ENCODE measurements at regions not wholly inside any gene's neighbourhood (a gene's known extent, or its start where the extent isn't known, plus 50 kb on each side); places are given as distances from the start of the nearest gene placed in this dataset.

- no peak for TF ChIP-seq EGR1 (IDR thresholded peaks at IDR 0.05)
- no peak for TF ChIP-seq TCF12 (IDR thresholded peaks at IDR 0.05; ENCODE audit: low read depth)
- TF ChIP-seq REST (IDR thresholded peaks at IDR 0.05; ENCODE audit: low read depth): no peak
- TF ChIP-seq, protein P1, sequence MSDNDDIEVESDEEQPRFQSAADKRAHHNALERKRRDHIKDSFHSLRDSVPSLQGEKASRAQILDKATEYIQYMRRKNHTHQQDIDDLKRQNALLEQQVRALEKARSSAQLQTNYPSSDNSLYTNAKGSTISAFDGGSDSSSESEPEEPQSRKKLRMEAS (IDR thresholded peaks at IDR 0.05): no peak
- no peak for TF ChIP-seq TAF1 (IDR thresholded peaks at IDR 0.05; ENCODE audit: low read depth)
- TF ChIP-seq RAD21 (IDR thresholded peaks at IDR 0.05; ENCODE audit: low read depth): no peak
- no peak for TF ChIP-seq USF1 (IDR thresholded peaks at IDR 0.05)
- no peak for TF ChIP-seq TEAD4 (IDR thresholded peaks at IDR 0.05)
- TF ChIP-seq NFIC (IDR thresholded peaks at IDR 0.05): no peak
- TF ChIP-seq ZBTB7A (IDR thresholded peaks at IDR 0.05; ENCODE audit: low read depth): no peak
These were observed 627.6 kb upstream of the PCDH9 start for GRCh38 chr13:67857581-67858310.

- TF ChIP-seq CEBPB (IDR thresholded peaks at IDR 0.05): no peak
- no peak for TF ChIP-seq NFIC (IDR thresholded peaks at IDR 0.05)
- no peak for TF ChIP-seq ZBTB7A (IDR thresholded peaks at IDR 0.05; ENCODE audit: low read depth)
- no peak for TF ChIP-seq USF1 (IDR thresholded peaks at IDR 0.05)
- TF ChIP-seq TEAD4 (IDR thresholded peaks at IDR 0.05): no peak
- TF ChIP-seq, protein P1 (IDR thresholded peaks at IDR 0.05): no peak
- no peak for TF ChIP-seq EP300 (IDR thresholded peaks at IDR 0.05; ENCODE audit: borderline replicate concordance)
- TF ChIP-seq TCF12 (IDR thresholded peaks at IDR 0.05; ENCODE audit: low read depth): no peak
- TF ChIP-seq RAD21 (IDR thresholded peaks at IDR 0.05; ENCODE audit: low read depth): no peak
- TF ChIP-seq CREB1 (IDR thresholded peaks at IDR 0.05; ENCODE audit: low read depth): no peak
- TF ChIP-seq REST (IDR thresholded peaks at IDR 0.05; ENCODE audit: low read depth): no peak
- TF ChIP-seq YY1 (IDR thresholded peaks at IDR 0.05; ENCODE audit: low read depth): no peak
- no peak for TF ChIP-seq EGR1 (IDR thresholded peaks at IDR 0.05)
These were observed 626.8 kb upstream of the PCDH9 start for GRCh38 chr13:67856955-67857354.

- TF ChIP-seq REST (IDR thresholded peaks at IDR 0.05; ENCODE audit: low read depth): no peak
- TF ChIP-seq TEAD4 (IDR thresholded peaks at IDR 0.05): no peak
- TF ChIP-seq YY1 (IDR thresholded peaks at IDR 0.05; ENCODE audit: low read depth): no peak
- TF ChIP-seq, protein P1 (IDR thresholded peaks at IDR 0.05): no peak
- no peak for TF ChIP-seq TAF1 (IDR thresholded peaks at IDR 0.05; ENCODE audit: low read depth)
- no peak for TF ChIP-seq EGR1 (IDR thresholded peaks at IDR 0.05)
- no peak for TF ChIP-seq USF1 (IDR thresholded peaks at IDR 0.05)
- no peak for TF ChIP-seq RAD21 (IDR thresholded peaks at IDR 0.05; ENCODE audit: low read depth)
- no peak for TF ChIP-seq NFIC (IDR thresholded peaks at IDR 0.05)
- TF ChIP-seq FOXM1 (IDR thresholded peaks at IDR 0.05; ENCODE audit: borderline replicate concordance, low read depth): no peak
- TF ChIP-seq CREB1 (IDR thresholded peaks at IDR 0.05; ENCODE audit: low read depth): no peak
- TF ChIP-seq TCF12 (IDR thresholded peaks at IDR 0.05; ENCODE audit: low read depth): no peak
- no peak for TF ChIP-seq EP300 (IDR thresholded peaks at IDR 0.05; ENCODE audit: borderline replicate concordance)
- no peak for TF ChIP-seq ZBTB7A (IDR thresholded peaks at IDR 0.05; ENCODE audit: low read depth)
These were observed 625.7 kb upstream of the PCDH9 start for GRCh38 chr13:67855741-67856238.
